ENCODE measurements at regions not wholly inside any gene's neighbourhood (a gene's known extent, or its start where the extent isn't known, plus 50 kb on each side); places are given as distances from the start of the nearest gene placed in this dataset.

DNA sequence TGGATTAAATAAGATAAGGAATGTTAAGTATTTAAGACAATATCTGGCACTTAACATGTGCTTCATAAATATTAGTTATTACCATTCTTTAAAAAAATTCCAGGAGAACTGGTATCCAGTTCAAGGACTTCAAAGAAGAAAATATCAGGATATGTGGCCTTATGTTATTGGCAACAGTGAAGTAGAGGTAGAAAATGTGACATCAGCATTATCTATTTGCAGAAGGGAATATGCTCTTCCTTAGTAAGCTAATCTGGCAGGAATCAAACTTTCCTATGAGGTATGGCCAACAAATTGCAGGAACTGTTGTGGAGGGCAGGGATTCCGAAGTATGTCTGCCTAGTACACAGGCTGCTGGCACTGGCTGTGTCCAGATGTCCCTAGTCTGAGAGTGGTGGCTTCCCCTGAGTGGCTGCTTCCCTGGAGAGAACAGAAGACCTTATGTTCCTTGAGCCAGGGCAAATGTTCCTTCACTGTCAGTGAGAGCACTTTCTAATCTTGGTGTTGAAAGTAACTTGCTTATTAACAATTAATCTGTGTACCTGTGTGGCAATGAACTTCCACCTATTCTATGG, 351.7 kb upstream of the THRB start:
- no peak overlapping the region for H3K27ac ChIP-seq (ENCODE audit: low read depth)
- H3K4me1 ChIP-seq (ENCODE audit: insufficient read depth) = no peaks in the 10 kb centered on the region
- 68% methylated on average over 1 of the region's 1 CpG for WGBS

DNA sequence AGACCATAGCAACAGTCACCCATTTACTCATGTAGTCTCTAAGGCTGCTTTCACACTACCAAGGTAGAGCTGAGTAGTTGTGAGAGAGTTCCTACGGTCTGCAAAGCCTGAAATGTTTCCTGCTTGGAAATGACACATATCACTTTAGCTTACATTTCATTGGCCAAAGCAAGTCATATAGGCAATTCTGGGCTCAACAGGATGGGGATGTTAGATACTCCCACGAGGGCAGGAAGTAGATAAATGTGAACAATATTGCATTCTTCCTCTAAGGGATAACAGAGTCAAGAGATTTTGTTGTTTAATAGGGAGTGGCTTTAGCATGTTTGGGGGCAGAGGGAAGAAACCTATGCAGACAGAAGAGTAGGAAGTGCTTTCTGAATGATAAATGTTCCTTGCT, 355.6 kb upstream of the THRB start:
- Histone ChIP-seq H3K4me1 (ENCODE audit: insufficient read depth) (no peaks in the 10 kb centered on the region), H3K27ac (ENCODE audit: low read depth) (no peak overlapping the region), H3K36me3 (ENCODE audit: insufficient read depth) (no peaks in the 10 kb centered on the region), H3K4me3 (ENCODE audit: low read depth, low read length) (no peak overlapping the region)
- no peak for DNase-seq (ENCODE audit: extremely low spot score)
- 63% methylated on average over 2 of the region's 2 CpGs for WGBS

More for the DNA sequence above, 351.7 kb upstream of the THRB start:
- Histone ChIP-seq H3K36me3 (ENCODE audit: insufficient read depth) (no peaks in the 10 kb centered on the region), H3K4me3 (ENCODE audit: low read depth, low read length) (no peak overlapping the region)
- no peak for DNase-seq (ENCODE audit: extremely low spot score)

DNA sequence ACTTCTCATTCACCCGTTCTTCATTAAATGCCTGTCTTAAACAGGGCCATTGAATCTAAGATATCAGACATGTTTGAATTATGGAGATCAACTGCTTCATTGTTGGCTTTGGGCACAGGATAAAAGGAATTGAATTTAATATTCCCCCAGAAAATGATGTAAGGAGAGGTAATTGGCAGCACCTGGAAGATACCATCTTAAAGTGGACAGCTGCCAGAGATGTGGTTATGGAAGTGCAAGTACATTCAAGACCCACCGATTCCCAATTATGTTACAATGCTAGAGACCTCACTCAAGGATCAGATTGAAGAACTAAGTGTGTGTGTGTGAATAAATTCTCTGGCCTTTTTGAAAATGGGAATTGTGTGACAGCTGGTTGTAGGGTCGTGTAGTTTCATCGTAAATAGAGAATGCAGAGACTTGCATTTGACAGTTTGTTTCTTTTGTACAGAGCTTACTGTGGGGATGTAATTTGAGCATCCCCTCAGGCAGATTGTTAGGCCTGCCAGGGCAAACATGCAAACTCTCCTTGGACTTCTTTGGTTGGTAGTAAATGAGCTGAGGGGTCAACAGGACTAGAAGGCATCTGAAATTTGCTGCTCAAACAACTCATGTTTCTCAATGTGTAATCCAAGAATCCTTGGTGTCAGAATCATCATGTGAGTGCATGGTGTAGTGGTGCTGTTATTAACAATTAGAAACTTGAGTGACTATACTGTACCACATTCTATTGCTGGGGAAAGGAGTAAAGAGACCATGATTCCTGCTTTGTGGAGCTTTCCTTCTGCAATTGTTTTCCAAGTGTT, 359.2 kb upstream of the THRB start:
- no peak overlapping the region for H3K4me3 ChIP-seq (ENCODE audit: low read depth, low read length)
- WGBS = 68% methylated on average over 4 of the region's 4 CpGs
- no peaks in the 10 kb centered on the region for H3K4me1 ChIP-seq (ENCODE audit: insufficient read depth)
- H3K27ac ChIP-seq (ENCODE audit: low read depth) = no peak overlapping the region
- DNase-seq (ENCODE audit: extremely low spot score) = no peak
- no peaks in the 10 kb centered on the region for H3K36me3 ChIP-seq (ENCODE audit: insufficient read depth)

DNA sequence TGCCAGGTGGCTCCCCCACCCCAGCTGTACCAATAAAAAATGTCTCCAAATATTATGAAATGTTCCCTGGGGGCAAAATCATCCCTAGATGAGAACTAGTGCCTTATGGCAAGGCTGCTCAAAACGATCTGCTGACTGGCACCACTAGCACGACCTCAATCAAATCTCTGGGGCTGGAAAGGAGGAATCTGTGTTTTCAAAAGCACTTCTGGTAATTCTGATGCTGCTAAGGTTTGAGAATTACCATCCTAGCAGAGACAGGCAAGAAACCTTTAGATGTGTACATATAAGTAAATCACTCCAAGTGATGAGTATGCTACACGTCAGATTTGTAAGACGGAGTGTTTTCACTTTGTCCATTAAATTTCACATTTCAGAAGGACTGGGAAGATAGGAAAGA, 360.1 kb upstream of the THRB start:
- H3K4me3 ChIP-seq (ENCODE audit: low read depth, low read length) = no peak overlapping the region
- no peak for DNase-seq (ENCODE audit: extremely low spot score)
- H3K4me1 ChIP-seq (ENCODE audit: insufficient read depth) = no peaks in the 10 kb centered on the region
- H3K36me3 ChIP-seq (ENCODE audit: insufficient read depth) = no peaks in the 10 kb centered on the region
- no peak overlapping the region for H3K27ac ChIP-seq (ENCODE audit: low read depth)
- 95% methylated on average over 4 of the region's 4 CpGs for WGBS

DNA sequence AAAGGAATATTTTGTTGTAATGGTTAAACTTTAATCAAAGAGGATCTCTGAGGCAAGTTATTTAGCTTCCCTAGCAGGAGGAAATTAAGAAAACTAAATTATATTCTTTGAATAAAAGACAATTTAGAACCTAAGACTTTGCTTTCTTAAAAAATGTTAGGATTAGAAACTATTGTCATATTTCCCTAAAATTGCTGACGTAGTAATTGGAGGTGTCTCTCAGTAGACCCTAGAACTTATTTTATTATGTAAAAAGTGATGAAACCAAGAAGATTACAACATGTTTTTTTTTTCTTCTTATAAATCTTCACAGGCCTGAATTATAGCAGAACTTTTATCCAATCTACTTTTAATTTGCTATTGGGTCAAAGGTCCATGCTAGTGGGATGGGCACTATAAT, 363.3 kb upstream of the THRB start:
- H3K36me3 ChIP-seq (ENCODE audit: insufficient read depth) = no peaks in the 10 kb centered on the region
- 99% methylated on average over 1 of the region's 1 CpG for WGBS
- DNase-seq (ENCODE audit: extremely low spot score) = no peak

DNA sequence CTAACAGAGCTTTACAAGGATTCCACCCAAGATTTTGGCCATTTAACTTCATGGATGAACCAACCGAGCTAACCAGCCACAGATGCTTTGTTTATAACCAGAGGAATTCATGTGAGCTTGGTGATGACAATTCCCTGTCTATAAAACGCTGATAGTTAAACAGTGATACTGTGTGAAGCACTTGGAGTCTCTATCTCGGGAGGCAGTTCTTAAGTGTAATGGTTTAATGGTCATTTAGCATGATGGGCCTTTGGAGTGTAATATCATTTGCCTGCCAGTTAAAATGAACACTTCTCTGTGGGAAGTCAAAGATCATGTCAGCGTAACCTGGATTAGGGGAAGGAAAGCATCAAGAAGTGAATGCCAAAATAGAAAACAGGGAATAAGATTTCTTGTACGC, 368.6 kb upstream of the THRB start:
- WGBS = 51% methylated on average over 5 of the region's 5 CpGs

More for the DNA sequence above, 363.3 kb upstream of the THRB start:
- Histone ChIP-seq H3K4me3 (ENCODE audit: low read depth, low read length) (no peak overlapping the region), H3K4me1 (ENCODE audit: insufficient read depth) (no peaks in the 10 kb centered on the region), H3K27ac (ENCODE audit: low read depth) (no peak overlapping the region)

DNA sequence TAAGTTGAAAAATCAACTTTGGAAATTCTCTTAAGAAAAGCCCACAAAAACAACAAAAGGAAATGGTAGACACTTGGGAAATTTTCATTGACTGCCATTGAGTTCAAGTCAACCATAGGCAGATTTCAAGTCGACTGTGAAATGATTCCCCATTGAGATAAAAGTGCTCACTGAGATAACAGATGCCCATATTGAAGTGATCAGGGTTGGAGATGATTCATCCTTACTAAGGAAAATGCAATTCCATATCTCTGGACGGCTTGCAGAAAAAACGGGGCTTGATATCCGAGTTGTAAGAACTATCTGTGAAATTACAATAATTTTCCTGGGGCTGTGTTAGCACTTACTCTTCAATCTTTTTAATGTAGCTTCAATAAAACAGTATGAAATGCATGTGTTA, 373.1 kb upstream of the THRB start:
- Histone ChIP-seq H3K36me3 (ENCODE audit: insufficient read depth) (no peaks in the 10 kb centered on the region), H3K4me1 (ENCODE audit: insufficient read depth) (no peaks in the 10 kb centered on the region), H3K4me3 (ENCODE audit: low read depth, low read length) (no peak overlapping the region), H3K27ac (ENCODE audit: low read depth) (no peak overlapping the region)
- DNase-seq (ENCODE audit: extremely low spot score) = no peak
- 75% methylated on average over 4 of the region's 4 CpGs for WGBS

More for the DNA sequence above, 368.6 kb upstream of the THRB start:
- no peaks in the 10 kb centered on the region for H3K4me1 ChIP-seq (ENCODE audit: insufficient read depth)
- no peak overlapping the region for H3K4me3 ChIP-seq (ENCODE audit: low read depth, low read length)
- no peaks in the 10 kb centered on the region for H3K36me3 ChIP-seq (ENCODE audit: insufficient read depth)
- no peak for DNase-seq (ENCODE audit: extremely low spot score)
- H3K27ac ChIP-seq (ENCODE audit: low read depth) = no peak overlapping the region

DNA sequence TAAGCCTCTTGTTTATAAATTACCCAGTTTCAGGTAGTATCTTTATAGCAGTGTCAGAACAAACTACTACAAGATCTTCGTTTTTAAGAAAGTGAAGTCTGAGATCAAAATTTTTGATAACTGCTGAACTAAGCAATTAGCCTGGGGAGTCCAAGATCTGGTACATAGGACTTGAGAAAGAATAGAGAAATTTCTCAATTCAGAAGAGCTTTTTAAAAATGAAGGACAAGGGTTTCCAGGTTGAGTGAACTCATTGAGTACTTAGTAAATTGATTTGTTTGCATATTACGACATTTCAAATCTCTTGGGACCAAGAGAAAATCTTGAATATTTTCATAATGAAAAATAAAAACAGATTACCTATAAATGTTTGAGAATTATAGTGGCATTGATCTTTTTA, 386.6 kb upstream of the THRB start:
- Histone ChIP-seq H3K4me3 (ENCODE audit: low read depth, low read length) (no peak overlapping the region), H3K36me3 (ENCODE audit: insufficient read depth) (no peaks in the 10 kb centered on the region), H3K27ac (ENCODE audit: low read depth) (no peak overlapping the region), H3K4me1 (ENCODE audit: insufficient read depth) (no peaks in the 10 kb centered on the region)
- WGBS = 90% methylated on average over 2 of the region's 2 CpGs
- no peak for DNase-seq (ENCODE audit: extremely low spot score)

DNA sequence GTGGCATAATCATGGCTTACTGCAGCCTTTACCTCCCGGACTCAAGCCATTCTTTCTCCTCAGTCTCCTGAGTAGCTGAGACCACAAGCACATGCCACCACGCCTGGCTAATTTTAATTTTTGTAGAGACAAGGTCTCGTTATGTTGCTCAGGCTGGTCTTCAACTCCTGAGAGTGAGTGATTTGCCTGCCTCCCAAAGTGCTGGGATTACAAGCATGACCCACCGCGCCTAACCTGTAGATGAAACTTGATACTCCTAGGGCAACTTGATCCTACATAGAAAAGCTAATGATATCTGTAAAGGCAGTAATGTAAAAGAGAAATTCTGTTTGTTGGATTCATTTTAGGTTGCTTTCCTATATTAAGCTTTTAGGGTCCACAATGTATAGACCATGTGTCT, 391.9 kb upstream of the THRB start:
- no peaks in the 10 kb centered on the region for H3K4me1 ChIP-seq (ENCODE audit: insufficient read depth)
- H3K4me3 ChIP-seq (ENCODE audit: low read depth, low read length) = no peak overlapping the region
- 85% methylated on average over 5 of the region's 5 CpGs for WGBS
- H3K36me3 ChIP-seq (ENCODE audit: insufficient read depth) = no peaks in the 10 kb centered on the region
- H3K27ac ChIP-seq (ENCODE audit: low read depth) = no peak overlapping the region
- no peak for DNase-seq (ENCODE audit: extremely low spot score)

DNA sequence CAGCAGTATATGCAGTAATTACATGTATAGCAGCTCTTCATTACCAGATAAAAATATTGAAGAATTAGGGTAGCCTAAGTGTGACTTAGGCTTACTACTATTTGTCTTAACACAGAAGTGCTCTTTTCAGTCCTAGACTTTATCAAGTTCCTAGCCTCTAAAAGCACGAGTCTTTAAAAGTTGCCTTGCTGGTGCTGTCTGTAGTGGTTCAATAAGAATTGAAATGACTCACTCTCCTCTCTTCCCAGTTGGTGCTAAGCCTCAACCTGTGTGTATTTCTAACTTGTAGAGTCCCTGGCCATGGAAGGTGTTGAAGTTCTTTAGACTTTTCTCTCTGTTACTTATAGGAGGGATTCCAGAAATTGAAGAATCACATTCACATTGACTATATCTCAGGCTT, 395.4 kb upstream of the THRB start:
- 92% methylated on average over 1 of the region's 1 CpG for WGBS
- Histone ChIP-seq H3K4me1 (ENCODE audit: insufficient read depth) (no peaks in the 10 kb centered on the region), H3K36me3 (ENCODE audit: insufficient read depth) (no peaks in the 10 kb centered on the region), H3K4me3 (ENCODE audit: low read depth, low read length) (no peak overlapping the region), H3K27ac (ENCODE audit: low read depth) (no peak overlapping the region)
- no peak for DNase-seq (ENCODE audit: extremely low spot score)

DNA sequence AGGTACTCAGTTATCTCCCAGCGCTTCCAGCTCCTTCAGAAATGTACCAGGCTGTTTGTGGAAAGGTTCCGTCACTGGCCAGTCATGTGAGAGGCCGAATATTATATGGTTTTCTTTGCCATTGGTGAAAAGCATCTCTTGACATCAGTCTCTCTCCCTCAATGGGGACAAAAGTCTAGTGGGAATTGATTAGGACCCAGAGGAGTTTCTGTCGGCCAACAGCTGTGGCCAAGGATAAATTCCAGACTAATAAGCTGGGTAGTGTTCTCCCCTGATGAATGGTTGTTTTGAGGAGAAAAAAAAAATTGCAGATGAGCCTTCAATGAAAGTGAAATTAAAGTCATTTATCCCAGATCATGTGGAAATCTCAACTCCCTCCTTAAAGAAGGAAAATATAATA, 404.7 kb upstream of the THRB start:
- WGBS = 91% methylated on average over 4 of the region's 4 CpGs
- no peak for DNase-seq (ENCODE audit: extremely low spot score)
- Histone ChIP-seq H3K4me1 (ENCODE audit: insufficient read depth) (no peaks in the 10 kb centered on the region), H3K36me3 (ENCODE audit: insufficient read depth) (no peaks in the 10 kb centered on the region), H3K4me3 (ENCODE audit: low read depth, low read length) (no peak overlapping the region), H3K27ac (ENCODE audit: low read depth) (no peak overlapping the region)

DNA sequence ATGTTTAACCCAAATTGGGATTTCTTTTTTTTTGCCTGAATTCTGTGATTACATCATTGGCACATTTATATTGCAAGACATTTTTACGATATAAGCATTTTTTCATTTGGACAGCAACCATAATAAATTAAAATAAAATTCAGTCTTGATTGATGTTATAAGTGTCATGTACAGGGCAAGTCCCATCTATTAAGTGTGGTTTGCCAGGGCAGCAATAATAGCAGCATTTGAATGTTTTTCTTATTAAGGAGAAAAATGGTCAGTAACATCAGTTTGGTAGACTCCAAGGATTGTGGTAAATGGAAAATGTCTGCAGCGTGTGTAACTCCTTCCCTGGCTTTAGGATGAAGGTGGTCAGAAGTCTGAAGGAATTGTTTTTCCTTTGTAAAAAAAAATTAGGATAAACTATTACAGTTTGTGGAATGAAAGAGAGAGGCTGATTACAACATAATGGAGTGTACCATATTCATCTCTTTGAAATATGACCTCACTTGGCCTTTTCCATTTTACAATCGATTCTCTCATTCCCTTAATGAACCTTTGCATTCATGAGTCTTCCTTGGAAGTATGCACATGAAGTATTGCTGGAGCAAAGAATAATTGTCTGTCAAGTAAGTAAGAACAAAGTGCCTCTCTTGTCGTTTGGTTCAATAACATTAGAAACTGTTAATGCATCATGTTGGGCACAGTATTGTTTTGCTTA, 405.4 kb upstream of the THRB start:
- H3K4me1 ChIP-seq (ENCODE audit: insufficient read depth) = no peaks in the 10 kb centered on the region
- DNase-seq (ENCODE audit: extremely low spot score) = no peak
- 82% methylated on average over 4 of the region's 4 CpGs for WGBS
- H3K36me3 ChIP-seq (ENCODE audit: insufficient read depth) = no peaks in the 10 kb centered on the region
- no peak overlapping the region for H3K27ac ChIP-seq (ENCODE audit: low read depth)
- no peak overlapping the region for H3K4me3 ChIP-seq (ENCODE audit: low read depth, low read length)

DNA sequence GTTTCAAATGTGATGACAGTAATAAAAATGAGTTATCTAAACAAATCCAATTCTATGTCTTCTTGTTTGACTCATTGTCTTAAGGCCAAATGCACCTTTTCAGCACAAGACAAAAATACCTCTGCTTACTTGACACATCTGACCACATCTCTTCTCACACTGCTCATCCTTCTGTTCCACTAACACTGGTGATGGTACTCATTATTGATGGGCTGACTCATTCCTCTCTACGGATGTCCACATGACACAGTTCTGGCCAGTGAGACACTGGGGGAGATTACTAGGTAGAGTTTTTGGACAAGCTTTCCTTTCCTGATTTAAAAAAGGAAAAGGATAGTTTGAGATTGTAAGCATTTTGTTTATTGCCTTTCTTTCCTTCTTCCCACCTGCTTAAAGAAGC, 410.6 kb upstream of the THRB start:
- DNase-seq (ENCODE audit: extremely low spot score) = no peak
- no peaks in the 10 kb centered on the region for H3K36me3 ChIP-seq (ENCODE audit: insufficient read depth)
- WGBS = 87% methylated on average over 1 of the region's 1 CpG
- no peak overlapping the region for H3K4me3 ChIP-seq (ENCODE audit: low read depth, low read length)
- no peak overlapping the region for H3K27ac ChIP-seq (ENCODE audit: low read depth)
- H3K4me1 ChIP-seq (ENCODE audit: insufficient read depth) = no peaks in the 10 kb centered on the region

DNA sequence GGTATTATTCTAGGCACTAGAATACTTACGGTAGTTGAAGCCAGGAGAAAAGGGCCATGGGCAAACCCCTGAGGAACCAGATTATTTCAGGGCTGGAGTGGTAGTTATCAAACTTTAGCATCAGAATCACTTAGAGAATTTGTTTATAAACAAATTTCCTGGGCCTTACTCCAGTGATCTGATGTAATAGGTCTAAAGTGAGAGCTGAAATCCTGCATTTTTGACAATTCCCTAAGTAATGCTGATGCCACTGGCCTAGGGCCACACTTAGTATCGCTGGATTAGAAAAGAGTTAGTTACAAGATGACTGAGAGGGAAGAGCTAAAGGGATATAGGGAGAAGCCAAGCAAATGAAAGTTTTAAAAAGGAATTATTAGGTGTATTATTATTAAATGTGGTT, 412.5 kb upstream of the THRB start:
- WGBS = 58% methylated on average over 2 of the region's 2 CpGs
- H3K36me3 ChIP-seq (ENCODE audit: insufficient read depth) = no peaks in the 10 kb centered on the region
- H3K4me1 ChIP-seq (ENCODE audit: insufficient read depth) = no peaks in the 10 kb centered on the region
- no peak overlapping the region for H3K27ac ChIP-seq (ENCODE audit: low read depth)
- DNase-seq (ENCODE audit: extremely low spot score) = no peak
- H3K4me3 ChIP-seq (ENCODE audit: low read depth, low read length) = no peak overlapping the region
